ENCODE measurements at regions not wholly inside any gene's neighbourhood (a gene's known extent, or its start where the extent isn't known, plus 50 kb on each side); places are given as distances from the start of the nearest gene placed in this dataset.

DNA sequence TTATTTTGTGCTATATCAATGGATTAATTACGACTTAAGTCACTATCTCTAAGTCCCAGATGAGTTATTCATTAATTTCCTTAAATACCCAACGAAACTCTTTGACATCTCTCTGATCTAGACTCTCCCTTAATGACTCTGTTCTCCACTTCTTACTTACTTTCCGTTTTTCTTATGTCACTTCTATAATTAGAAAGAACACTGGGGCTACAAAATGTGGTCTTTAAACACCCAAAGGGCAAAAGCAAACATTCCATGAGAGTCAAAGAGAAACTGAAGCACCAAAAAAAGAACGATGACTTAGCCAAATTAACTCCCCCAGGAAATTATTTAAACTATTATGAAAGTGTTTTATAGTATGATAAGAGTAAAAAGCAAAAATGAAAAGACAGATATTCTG, 166.4 kb upstream of the UBE2E2 start:
- Histone ChIP-seq H3K79me2 (ENCODE audit: low read length) (no peaks in the 10 kb centered on the region), H3K9ac (ENCODE audit: low read length) (no peak overlapping the region), H3K27ac (ENCODE audit: low read length) (no peak overlapping the region), H3K36me3 (ENCODE audit: low read depth, low read length) (no peaks in the 10 kb centered on the region), H3K4me2 (ENCODE audit: low read length) (no peak overlapping the region), H3K9me2 (replicated peaks; ENCODE audit: low read length) (no peaks in the 10 kb centered on the region), H3K9me3 (ENCODE audit: low read length) (no peaks in the 10 kb centered on the region), H3F3A (ENCODE audit: low read length, unreplicated experiment) (no peaks in the 10 kb centered on the region), H3K27me3 (ENCODE audit: low read length) (no peaks in the 10 kb centered on the region), H4K20me1 (ENCODE audit: low read length) (no peaks in the 10 kb centered on the region), H2AFZ (ENCODE audit: low read length) (no peak overlapping the region), H3K4me1 (ENCODE audit: insufficient read depth, low read length) (peaks cover 14% of the 10 kb centered on the region), H3K4me3 (ENCODE audit: low read length) (no peak overlapping the region)
- no TSS peak for BruUV-seq (replicated peaks)
- no peak for TF ChIP-seq EZH2 (IDR thresholded peaks at IDR 0.05; ENCODE audit: low read length, unreplicated experiment)
- TF ChIP-seq EZH2phosphoT487 (IDR thresholded peaks at IDR 0.05; ENCODE audit: borderline replicate concordance, low read length): no peak
- TF ChIP-seq, protein P1, sequence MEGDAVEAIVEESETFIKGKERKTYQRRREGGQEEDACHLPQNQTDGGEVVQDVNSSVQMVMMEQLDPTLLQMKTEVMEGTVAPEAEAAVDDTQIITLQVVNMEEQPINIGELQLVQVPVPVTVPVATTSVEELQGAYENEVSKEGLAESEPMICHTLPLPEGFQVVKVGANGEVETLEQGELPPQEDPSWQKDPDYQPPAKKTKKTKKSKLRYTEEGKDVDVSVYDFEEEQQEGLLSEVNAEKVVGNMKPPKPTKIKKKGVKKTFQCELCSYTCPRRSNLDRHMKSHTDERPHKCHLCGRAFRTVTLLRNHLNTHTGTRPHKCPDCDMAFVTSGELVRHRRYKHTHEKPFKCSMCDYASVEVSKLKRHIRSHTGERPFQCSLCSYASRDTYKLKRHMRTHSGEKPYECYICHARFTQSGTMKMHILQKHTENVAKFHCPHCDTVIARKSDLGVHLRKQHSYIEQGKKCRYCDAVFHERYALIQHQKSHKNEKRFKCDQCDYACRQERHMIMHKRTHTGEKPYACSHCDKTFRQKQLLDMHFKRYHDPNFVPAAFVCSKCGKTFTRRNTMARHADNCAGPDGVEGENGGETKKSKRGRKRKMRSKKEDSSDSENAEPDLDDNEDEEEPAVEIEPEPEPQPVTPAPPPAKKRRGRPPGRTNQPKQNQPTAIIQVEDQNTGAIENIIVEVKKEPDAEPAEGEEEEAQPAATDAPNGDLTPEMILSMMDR (conservative IDR thresholded peaks at IDR 0.05; ENCODE audit: low read depth, low read length): no peak
- CTCF ChIA-PET: no interaction called here
- no peak for ATAC-seq
- POLR2A ChIA-PET (ENCODE audit: unreplicated experiment): no interaction called here
- intact Hi-C loops (cut with micrococcal nuclease): no loop called here
- DNase-seq: no peak

DNA sequence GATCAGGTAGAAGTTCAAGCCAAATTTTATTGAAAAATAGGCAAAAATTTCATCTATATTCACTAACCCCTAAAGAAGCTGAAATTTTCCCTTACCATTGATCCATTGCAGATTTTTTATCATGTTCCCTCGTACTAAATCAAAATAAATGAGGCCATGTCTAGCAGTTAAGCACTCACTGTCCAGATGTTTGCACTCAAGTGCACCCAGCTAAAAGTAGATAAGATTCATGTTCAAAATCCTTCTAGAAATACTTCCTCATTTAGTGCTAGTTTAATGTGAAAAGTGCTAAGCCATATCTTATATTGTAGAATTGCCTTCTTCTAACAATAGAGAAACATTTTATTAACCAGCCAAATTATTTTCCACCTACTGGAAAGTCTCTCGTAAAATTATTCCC, 164.7 kb upstream of the UBE2E2 start:
- intact Hi-C loops (cut with micrococcal nuclease): no loop called here
- no peaks in the 10 kb centered on the region for H3K9me2 ChIP-seq (replicated peaks; ENCODE audit: low read length)
- CTCF ChIA-PET: no interaction called here
- no peak overlapping the region for H3K9ac ChIP-seq (ENCODE audit: low read length)
- H3K4me3 ChIP-seq (ENCODE audit: low read length): no peak overlapping the region
- TF ChIP-seq EZH2 (IDR thresholded peaks at IDR 0.05; ENCODE audit: low read length, unreplicated experiment) (no peak), EZH2phosphoT487 (IDR thresholded peaks at IDR 0.05; ENCODE audit: borderline replicate concordance, low read length) (no peak)
- TF ChIP-seq, protein P1 (conservative IDR thresholded peaks at IDR 0.05; ENCODE audit: low read depth, low read length): no peak
- no peaks in the 10 kb centered on the region for H3K36me3 ChIP-seq (ENCODE audit: low read depth, low read length)
- no peaks in the 10 kb centered on the region for H3K79me2 ChIP-seq (ENCODE audit: low read length)
- H3K4me1 ChIP-seq (ENCODE audit: insufficient read depth, low read length): peaks cover 27% of the 10 kb centered on the region
- no peak overlapping the region for H3K4me2 ChIP-seq (ENCODE audit: low read length)
- no peak for DNase-seq
- POLR2A ChIA-PET (ENCODE audit: unreplicated experiment): no interaction called here
- no peaks in the 10 kb centered on the region for H3F3A ChIP-seq (ENCODE audit: low read length, unreplicated experiment)
- no peak overlapping the region for H3K27ac ChIP-seq (ENCODE audit: low read length)
- BruUV-seq (replicated peaks): no TSS peak
- no peaks in the 10 kb centered on the region for H4K20me1 ChIP-seq (ENCODE audit: low read length)
- no peak for ATAC-seq
- no peak overlapping the region for H2AFZ ChIP-seq (ENCODE audit: low read length)
- no peaks in the 10 kb centered on the region for H3K27me3 ChIP-seq (ENCODE audit: low read length)
- H3K9me3 ChIP-seq (ENCODE audit: low read length): no peaks in the 10 kb centered on the region

DNA sequence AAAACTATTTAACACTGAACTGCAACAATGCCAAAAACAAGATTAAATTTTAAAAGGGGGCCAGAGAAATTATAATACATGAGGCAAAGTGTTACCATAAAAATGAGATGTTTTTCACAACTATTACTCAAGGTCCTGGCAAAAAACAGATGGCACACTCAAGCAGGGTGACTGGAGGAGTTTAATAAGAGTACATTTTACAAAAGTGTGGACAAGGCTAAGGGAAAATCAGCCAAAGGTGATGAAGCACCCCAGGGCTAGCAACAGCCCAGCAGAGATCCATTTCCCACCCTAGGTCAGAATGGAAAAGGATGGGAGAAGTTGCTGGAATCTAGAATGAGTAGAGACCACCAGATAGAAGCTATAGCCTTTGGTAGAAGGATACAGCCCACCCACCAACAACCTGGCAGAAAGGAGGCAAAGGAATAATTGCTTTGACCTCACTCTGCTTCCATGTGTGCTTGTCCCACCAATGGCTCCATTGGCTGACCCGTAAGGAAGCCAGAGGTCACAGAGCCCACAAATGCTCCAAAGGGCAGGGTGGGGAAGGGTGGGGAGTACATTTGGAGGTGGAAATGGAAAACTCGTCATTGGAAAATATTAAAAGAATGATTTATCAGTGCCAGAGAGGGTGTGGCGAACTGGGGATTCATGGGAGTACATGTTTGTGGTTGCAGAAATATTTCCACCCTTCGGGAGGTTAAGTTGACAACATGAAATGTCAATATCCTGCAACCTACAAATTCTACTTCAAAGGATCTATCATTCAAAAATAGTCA, 161.0 kb upstream of the UBE2E2 start:
- ATAC-seq (peak; percentile 80), DNase-seq (peak; percentile 87)
- ChIA-PET CTCF (interaction anchor here (0.6 kb wide), 1 partner anchor 759 kb away, joined by 3 read pairs; no protein-coding TSS in a partner anchor), POLR2A (ENCODE audit: unreplicated experiment) (no interaction called here)
- H3K4me1 ChIP-seq (ENCODE audit: insufficient read depth, low read length): peaks cover 20% of the 10 kb centered on the region
- H3K36me3 ChIP-seq (ENCODE audit: low read depth, low read length): no peaks in the 10 kb centered on the region
- H3K9me3 ChIP-seq (ENCODE audit: low read length): no peaks in the 10 kb centered on the region
- TF ChIP-seq, protein P1 (conservative IDR thresholded peaks at IDR 0.05; ENCODE audit: low read depth, low read length): no peak
- TF ChIP-seq EZH2phosphoT487 (IDR thresholded peaks at IDR 0.05; ENCODE audit: borderline replicate concordance, low read length) (no peak), EZH2 (IDR thresholded peaks at IDR 0.05; ENCODE audit: low read length, unreplicated experiment) (no peak)
- H3K4me2 ChIP-seq (ENCODE audit: low read length): peak overlapping the region; percentile 14; the same call in 1 of the 2 replicates
- no peak overlapping the region for H3K4me3 ChIP-seq (ENCODE audit: low read length)
- no peaks in the 10 kb centered on the region for H3K27me3 ChIP-seq (ENCODE audit: low read length)
- no peaks in the 10 kb centered on the region for H4K20me1 ChIP-seq (ENCODE audit: low read length)
- no peaks in the 10 kb centered on the region for H3F3A ChIP-seq (ENCODE audit: low read length, unreplicated experiment)
- H3K27ac ChIP-seq (ENCODE audit: low read length): peak overlapping the region; percentile 23
- intact Hi-C loops (cut with micrococcal nuclease): no loop called here
- peak overlapping the region; percentile 2; the same call in 1 of the 2 replicates for H2AFZ ChIP-seq (ENCODE audit: low read length)
- H3K9ac ChIP-seq (ENCODE audit: low read length): no peak overlapping the region
- H3K9me2 ChIP-seq (replicated peaks; ENCODE audit: low read length): no peaks in the 10 kb centered on the region
- no TSS peak for BruUV-seq (replicated peaks)
- H3K79me2 ChIP-seq (ENCODE audit: low read length): no peaks in the 10 kb centered on the region
